GM19035 (cell line): ENCODE measurements at regions not wholly inside any gene's neighbourhood (a gene's known extent, or its start where the extent isn't known, plus 50 kb on each side); places are given as distances from the start of the nearest gene placed in this dataset.

Experiments
- ATAC-seq: cut with Tn5 transposase; IDR thresholded peaks from one replicate; pipeline ENCODE4 v1.9.1; 2021; ENCODE audit not compliant: unreplicated experiment

- ATAC-seq = no peak
Measured at GRCh38 chr7:26551740-26552139, 260.1 kb downstream of the SNX10 start.

- no peak for ATAC-seq
Measured at GRCh38 chr7:26553128-26553527, 261.5 kb downstream of the SNX10 start.

GRCh38 chr7:26553582-26553981, 261.9 kb downstream of the SNX10 start:
- no peak for ATAC-seq

GRCh38 chr7:26554952-26555351, 263.3 kb downstream of the SNX10 start:
- no peak for ATAC-seq

GRCh38 chr7:26556061-26556881, 264.6 kb downstream of the SNX10 start:
- no peak for ATAC-seq

- ATAC-seq = no peak
Measured at GRCh38 chr7:26560526-26561256, 269.0 kb downstream of the SNX10 start.

GRCh38 chr7:26562841-26563240, 271.2 kb downstream of the SNX10 start:
- ATAC-seq = no peak

GRCh38 chr7:26563406-26563805, 271.7 kb downstream of the SNX10 start:
- no peak for ATAC-seq

- no peak for ATAC-seq
Measured at GRCh38 chr7:26567266-26567665, 275.6 kb downstream of the SNX10 start.

GRCh38 chr7:26574476-26574875, 282.8 kb downstream of the SNX10 start:
- ATAC-seq = no peak

GRCh38 chr7:26580064-26580591, 284.3 kb downstream of the SKAP2 start:
- ATAC-seq = no peak

- no peak for ATAC-seq
Measured at GRCh38 chr7:26580711-26581110, 283.7 kb downstream of the SKAP2 start.

GRCh38 chr7:26583094-26583648, 281.2 kb downstream of the SKAP2 start:
- ATAC-seq = no peak

GRCh38 chr7:26584326-26584725, 280.1 kb downstream of the SKAP2 start:
- no peak for ATAC-seq

GRCh38 chr7:26584987-26585665, 279.3 kb downstream of the SKAP2 start:
- no peak for ATAC-seq

- ATAC-seq = no peak
Measured at GRCh38 chr7:26587536-26587935, 276.9 kb downstream of the SKAP2 start.

- ATAC-seq = no peak
Measured at GRCh38 chr7:26588511-26588910, 275.9 kb downstream of the SKAP2 start.

GRCh38 chr7:26590709-26591108, 273.7 kb downstream of the SKAP2 start:
- ATAC-seq = no peak

- ATAC-seq = no peak
Measured at GRCh38 chr7:26592011-26592410, 272.4 kb downstream of the SKAP2 start.

- no peak for ATAC-seq
Measured at GRCh38 chr7:26593393-26593792, 271.0 kb downstream of the SKAP2 start.

- no peak for ATAC-seq
Measured at GRCh38 chr7:26593896-26594295, 270.5 kb downstream of the SKAP2 start.
